HCT116 (cell line): ENCODE measurements at regions not wholly inside any gene's neighbourhood (a gene's known extent, or its start where the extent isn't known, plus 50 kb on each side); places are given as distances from the start of the nearest gene placed in this dataset.

ENCODE experiments used
- ATAC-seq: fragments of 200-7000 bp; cut with Tn5 transposase; 2 replicates; pipeline ENCODE4 v1.9.1; 2020; ENCODE audit warnings: mild to moderate bottlenecking, moderate library complexity
- BruUV-seq: library from RNA; stranded (reverse); fragments of 400-500 nt; replicated peaks from 2 replicates; lab custom pipeline; 2021; lab: Mats Ljungman, UMichigan
- CTCF ChIA-PET: fragments of 300-600 bp; sonication (Branson Sonifier 250); formaldehyde crosslinking; loops from one replicate; lab custom pipeline; 2021; ENCODE audit warnings: antibody characterized with exemption; lab: Charles Lee
- POLR2A ChIA-PET: fragments of 300-600, 350-600 bp; sonication (Branson Sonifier 250); formaldehyde crosslinking; loops from one replicate; lab custom pipeline; 2021; ENCODE audit warnings: antibody characterized with exemption; lab: Charles Lee
- RAD21 ChIA-PET, 2 experiments: fragments of 300-600 bp; sonication (Branson Sonifier 250); formaldehyde crosslinking; loops; one replicate each; lab custom pipeline; 2023; ENCODE audit warnings: low total read pairs in 2 of 2; ENCODE audit not compliant: uncharacterized antibody in 2 of 2, unreplicated experiment in 2 of 2, low non-redundant PET in 1 of 2; lab: Charles Lee
- DNase-seq: peaks from one replicate; pipeline ENCODE4 v3.0.0-alpha.2; 2010; ENCODE audit warnings: low read depth, low spot score
- H2AFZ ChIP-seq: fragments of 200-600 bp; shearing (Covaris generic), sonication (generic); 2 replicates; pipeline ENCODE4 v1.6.1; 2017; ENCODE audit warnings: low read depth, mixed run types, mixed read lengths, antibody characterized with exemption, low read length; ENCODE audit not compliant: poor library complexity, severe bottlenecking
- H3K27ac ChIP-seq: 2 replicates; pipeline ENCODE4 v1.5.1; 2012; ENCODE audit warnings: low read depth, low read length
- H3K27me3 ChIP-seq: fragments of 200-600 bp; sonication (generic); 2 replicates; pipeline ENCODE4 v1.6.1; 2016; ENCODE audit warnings: mixed run types, low read length, mixed read lengths; ENCODE audit not compliant: insufficient read depth
- H3K36me3 ChIP-seq, 2 experiments: fragments of 200-500 bp in 1 of 2; fragments of 200-600 bp in 1 of 2; sonication (Bioruptor generic) in 1 of 2; sonication (generic) in 1 of 2; 2 replicates each; pipeline versions ENCODE4 v1.5.1 to v1.6.1; 2014 to 2016; ENCODE audit warnings: low read length in 2 of 2, inconsistent platforms in 1 of 2, mixed read lengths in 1 of 2, mixed run types in 1 of 2; ENCODE audit not compliant: insufficient read depth in 2 of 2, control insufficient read depth in 1 of 2
- H3K4me1 ChIP-seq, 2 experiments: fragments of 200-600 bp in 1 of 2; sonication (generic) in 1 of 2; 2 replicates each; pipeline versions ENCODE4 v1.5.1 to v1.6.1; 2012 to 2017; ENCODE audit warnings: low read length in 2 of 2, inconsistent platforms in 1 of 2, mild to moderate bottlenecking in 1 of 2, mixed read lengths in 1 of 2, mixed run types in 1 of 2, moderate library complexity in 1 of 2; ENCODE audit not compliant: insufficient read depth in 2 of 2, control insufficient read depth in 1 of 2
- H3K4me2 ChIP-seq: fragments of 200-600 bp; sonication (generic); 2 replicates; pipeline ENCODE4 v1.6.1; 2017; ENCODE audit warnings: mixed run types, low read length, mixed read lengths
- H3K4me3 ChIP-seq, 2 experiments: fragments of 200-600 bp in 1 of 2; sonication (generic) in 1 of 2; replicated peaks in 1 of 2; 2 replicates each; pipeline ENCODE4 v1.5.1; 2011 to 2016; ENCODE audit warnings: low read length in 2 of 2, control low read depth in 1 of 2, low read depth in 1 of 2, mild to moderate bottlenecking in 1 of 2, mixed read lengths in 1 of 2, mixed run types in 1 of 2
- H3K79me2 ChIP-seq: fragments of 200-600 bp; sonication (generic); 2 replicates; pipeline ENCODE4 v1.6.1; 2017; ENCODE audit warnings: mild to moderate bottlenecking, mixed run types, low read length, moderate library complexity, mixed read lengths; ENCODE audit not compliant: insufficient read depth
- H3K9ac ChIP-seq: fragments of 200-600 bp; sonication (generic); 2 replicates; pipeline ENCODE4 v1.6.1; 2016; ENCODE audit warnings: low read length, mixed read lengths
- H3K9me2 ChIP-seq: fragments of 200-600 bp; sonication (generic), shearing (Covaris generic); 2 replicates; pipeline ENCODE4 v1.6.1; 2017; ENCODE audit warnings: mixed run types, mild to moderate bottlenecking, moderate library complexity; ENCODE audit not compliant: insufficient read depth
- H3K9me3 ChIP-seq, 2 experiments: fragments of 200-500 bp in 1 of 2; fragments of 200-600 bp in 1 of 2; sonication (Bioruptor generic) in 1 of 2; sonication (generic) in 1 of 2; 2 replicates each; pipeline ENCODE4 v1.6.1; 2014 to 2017; ENCODE audit warnings: low read length in 2 of 2, mixed read lengths in 2 of 2, inconsistent platforms in 1 of 2, low read depth in 1 of 2, mild to moderate bottlenecking in 1 of 2, mixed run types in 1 of 2, moderate library complexity in 1 of 2; ENCODE audit not compliant: control insufficient read depth in 1 of 2, insufficient read depth in 1 of 2
- H4K20me1 ChIP-seq: fragments of 200-600 bp; sonication (generic), shearing (Covaris generic); 2 replicates; pipeline ENCODE4 v1.6.1; 2017; ENCODE audit warnings: mixed run types, mild to moderate bottlenecking, moderate library complexity; ENCODE audit not compliant: insufficient read depth
- EGR1 ChIP-seq: IDR thresholded peaks from 2 replicates; pipeline ENCODE4 v1.6.1; 2012; ENCODE audit warnings: low read depth
- ELF1 ChIP-seq: IDR thresholded peaks from 2 replicates; pipeline ENCODE4 v1.6.1; 2012; ENCODE audit warnings: low read depth, borderline replicate concordance
- EZH2 ChIP-seq: fragments of 200-600 bp; sonication (generic); IDR thresholded peaks from 2 replicates; pipeline ENCODE4 v1.6.1; 2017; ENCODE audit warnings: antibody characterized with exemption, mixed run types
- EZH2phosphoT487 ChIP-seq: fragments of 200-600 bp; IDR thresholded peaks from 2 replicates; pipeline ENCODE4 v1.6.1; 2018; ENCODE audit warnings: antibody characterized with exemption, borderline replicate concordance
- FOSL1 ChIP-seq: IDR thresholded peaks from 2 replicates; pipeline ENCODE4 v1.6.1; 2012; ENCODE audit warnings: low read depth
- JUND ChIP-seq: IDR thresholded peaks from 2 replicates; pipeline ENCODE4 v1.6.1; 2012
- SIN3A ChIP-seq: IDR thresholded peaks from 2 replicates; pipeline ENCODE4 v1.6.1; 2012; ENCODE audit warnings: low read depth
- SP1 ChIP-seq: IDR thresholded peaks from 2 replicates; pipeline ENCODE4 v1.6.1; 2012; ENCODE audit warnings: low read depth
- TCF7L2 ChIP-seq: IDR thresholded peaks from 2 replicates; pipeline ENCODE4 v1.7.0; 2011; ENCODE audit warnings: borderline replicate concordance, inconsistent platforms; ENCODE audit not compliant: insufficient read depth, insufficient read length; ENCODE audit errors: extremely low read depth
- YY1 ChIP-seq: IDR thresholded peaks from 2 replicates; pipeline ENCODE4 v1.6.1; 2011; ENCODE audit warnings: low read length, low read depth, moderate library complexity, mild to moderate bottlenecking; ENCODE audit not compliant: insufficient replicate concordance; ENCODE audit errors: extremely low read depth
- ZFX ChIP-seq: fragments of 450-650 bp; IDR thresholded peaks from 2 replicates; pipeline ENCODE4 v1.6.1; 2017
- ZNF274 ChIP-seq: fragments of 200-500 bp; sonication (Bioruptor generic); IDR thresholded peaks from 2 replicates; pipeline ENCODE4 v1.6.1; 2014; ENCODE audit warnings: mild to moderate bottlenecking, low read depth, low read length, inconsistent platforms
- intact Hi-C: fragments of 100-400 bp; cut with micrococcal nuclease; formaldehyde crosslinking; loops from 2 replicates; pipeline ENCODE4 v1.10.0; 2022
- TF ChIP-seq, protein P1 (sequence below): IDR thresholded peaks from 2 replicates; pipeline ENCODE4 v1.6.1; 2012; ENCODE audit warnings: low read depth
- TF ChIP-seq, protein P2 (sequence below), 3 experiments: fragments of 200-600 bp in 1 of 3; sonication (generic) in 1 of 3; IDR thresholded peaks in 2 of 3; conservative IDR thresholded peaks in 1 of 3; 2 replicates each; pipeline ENCODE4 v1.5.1; 2012 to 2017; ENCODE audit warnings: low read depth in 2 of 3, low read length in 2 of 3, antibody characterized with exemption in 1 of 3, borderline replicate concordance in 1 of 3, control low read depth in 1 of 3, mild to moderate bottlenecking in 1 of 3, mixed read lengths in 1 of 3, mixed run types in 1 of 3, moderate library complexity in 1 of 3; ENCODE audit not compliant: insufficient read depth in 1 of 3
- TF ChIP-seq, protein P3 (sequence below): IDR thresholded peaks from 2 replicates; pipeline ENCODE4 v1.6.1; 2012

DNA sequence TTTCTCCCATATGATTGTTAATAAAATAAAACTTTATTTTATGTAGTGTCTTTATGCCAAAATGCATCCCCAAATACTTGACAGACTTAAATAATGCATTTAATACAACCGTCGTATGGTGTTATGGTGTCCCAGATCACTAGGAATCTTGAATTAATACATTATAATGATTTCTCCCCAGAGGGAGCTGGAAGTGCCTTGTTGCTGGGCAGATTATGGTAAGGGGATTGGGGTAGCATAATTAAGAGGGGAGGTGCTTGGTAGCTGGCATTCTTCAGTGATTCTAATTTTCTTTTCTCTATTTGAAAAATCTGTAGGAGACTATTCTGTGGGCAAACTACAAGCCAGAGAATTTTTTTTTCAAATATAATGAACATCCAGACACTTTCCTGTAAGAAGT is 1043.7 kb downstream of the ADGRL2 start (continued):
- TF ChIP-seq EZH2phosphoT487 = no peak

DNA sequence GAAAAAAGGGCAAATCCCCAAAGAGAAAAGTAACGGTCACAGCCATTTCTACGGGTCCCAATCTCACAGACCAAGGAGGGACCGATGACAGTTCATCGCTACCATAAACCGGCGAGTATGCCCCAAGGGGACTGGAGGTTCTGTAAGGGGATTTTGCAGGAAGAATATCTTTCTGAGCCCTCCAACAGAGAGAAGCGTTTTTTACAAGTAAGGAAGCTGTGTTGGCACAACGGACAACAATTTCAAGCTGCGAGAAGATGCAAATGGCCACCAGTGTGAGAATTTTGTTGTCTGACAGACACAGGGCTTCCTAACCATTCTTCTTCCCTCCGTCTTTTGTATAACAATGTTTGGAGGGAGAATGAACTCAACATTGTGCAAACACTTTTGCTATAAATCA is 1043.1 kb downstream of the ADGRL2 start:
- Histone ChIP-seq H3K27ac (no peak overlapping the region), H3K9me3 (peaks cover 0 to 3% of the 10 kb centered on the region in 2 experiments; a peak in 1 of 4 replicates), H3K4me3 (no peak overlapping the region), H2AFZ (no peak overlapping the region), H3K36me3 (no peaks in the 10 kb centered on the region), H3K79me2 (no peaks in the 10 kb centered on the region), H3K27me3 (no peaks in the 10 kb centered on the region), H3K4me2 (no peak overlapping the region), H3K9ac (no peak overlapping the region), H4K20me1 (no peaks in the 10 kb centered on the region), H3K9me2 (no peaks in the 10 kb centered on the region), H3K4me1 (no peaks in the 10 kb centered on the region)
- no TSS peak for BruUV-seq
- CTCF ChIA-PET = no interaction called here
- no peak for ATAC-seq
- intact Hi-C loops = no loop called here
- POLR2A ChIA-PET = no interaction called here
- TF ChIP-seq YY1 = no peak
- no peak for TF ChIP-seq FOSL1
- no peak for TF ChIP-seq SP1
- no peak for TF ChIP-seq ZNF274
- RAD21 ChIA-PET = no interaction called here
- no peak for DNase-seq

DNA sequence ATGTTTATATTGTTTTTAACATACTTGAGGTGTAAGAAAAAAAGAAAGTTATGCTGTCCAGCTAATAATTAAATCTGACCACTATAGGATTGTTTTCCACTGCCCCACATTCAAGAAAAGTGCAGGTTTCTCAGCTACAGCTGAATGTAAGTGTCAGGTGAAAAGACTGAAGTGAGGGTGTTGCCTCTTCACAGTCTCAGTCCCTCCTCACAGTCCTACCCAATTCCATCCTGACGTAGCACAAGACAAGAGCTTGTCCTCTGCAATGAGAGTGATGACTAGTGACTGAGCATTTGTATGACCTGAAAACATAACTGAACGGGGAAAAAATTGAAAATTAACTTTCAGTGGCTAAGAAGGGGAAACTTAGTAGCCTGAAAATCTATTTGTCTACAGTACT is 1039.5 kb downstream of the ADGRL2 start:
- Histone ChIP-seq H3K36me3 (no peaks in the 10 kb centered on the region), H3K27me3 (no peaks in the 10 kb centered on the region), H2AFZ (no peak overlapping the region), H3K9ac (no peak overlapping the region), H3K79me2 (no peaks in the 10 kb centered on the region), H4K20me1 (no peaks in the 10 kb centered on the region), H3K27ac (no peak overlapping the region), H3K9me3 (peaks cover 0 to 3% of the 10 kb centered on the region in 2 experiments; a peak in 1 of 4 replicates), H3K4me2 (no peak overlapping the region), H3K9me2 (no peaks in the 10 kb centered on the region), H3K4me1 (no peaks in the 10 kb centered on the region), H3K4me3 (no peak overlapping the region)
- DNase-seq (no peak), ATAC-seq (no peak)
- BruUV-seq = no TSS peak
- ChIA-PET RAD21 (no interaction called here), POLR2A (no interaction called here), CTCF (no interaction called here)
- intact Hi-C loops = no loop called here
- no peak for TF ChIP-seq ZFX
- TF ChIP-seq, protein P1, sequence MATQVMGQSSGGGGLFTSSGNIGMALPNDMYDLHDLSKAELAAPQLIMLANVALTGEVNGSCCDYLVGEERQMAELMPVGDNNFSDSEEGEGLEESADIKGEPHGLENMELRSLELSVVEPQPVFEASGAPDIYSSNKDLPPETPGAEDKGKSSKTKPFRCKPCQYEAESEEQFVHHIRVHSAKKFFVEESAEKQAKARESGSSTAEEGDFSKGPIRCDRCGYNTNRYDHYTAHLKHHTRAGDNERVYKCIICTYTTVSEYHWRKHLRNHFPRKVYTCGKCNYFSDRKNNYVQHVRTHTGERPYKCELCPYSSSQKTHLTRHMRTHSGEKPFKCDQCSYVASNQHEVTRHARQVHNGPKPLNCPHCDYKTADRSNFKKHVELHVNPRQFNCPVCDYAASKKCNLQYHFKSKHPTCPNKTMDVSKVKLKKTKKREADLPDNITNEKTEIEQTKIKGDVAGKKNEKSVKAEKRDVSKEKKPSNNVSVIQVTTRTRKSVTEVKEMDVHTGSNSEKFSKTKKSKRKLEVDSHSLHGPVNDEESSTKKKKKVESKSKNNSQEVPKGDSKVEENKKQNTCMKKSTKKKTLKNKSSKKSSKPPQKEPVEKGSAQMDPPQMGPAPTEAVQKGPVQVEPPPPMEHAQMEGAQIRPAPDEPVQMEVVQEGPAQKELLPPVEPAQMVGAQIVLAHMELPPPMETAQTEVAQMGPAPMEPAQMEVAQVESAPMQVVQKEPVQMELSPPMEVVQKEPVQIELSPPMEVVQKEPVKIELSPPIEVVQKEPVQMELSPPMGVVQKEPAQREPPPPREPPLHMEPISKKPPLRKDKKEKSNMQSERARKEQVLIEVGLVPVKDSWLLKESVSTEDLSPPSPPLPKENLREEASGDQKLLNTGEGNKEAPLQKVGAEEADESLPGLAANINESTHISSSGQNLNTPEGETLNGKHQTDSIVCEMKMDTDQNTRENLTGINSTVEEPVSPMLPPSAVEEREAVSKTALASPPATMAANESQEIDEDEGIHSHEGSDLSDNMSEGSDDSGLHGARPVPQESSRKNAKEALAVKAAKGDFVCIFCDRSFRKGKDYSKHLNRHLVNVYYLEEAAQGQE = no peak
- TF ChIP-seq TCF7L2 = no peak
- TF ChIP-seq, protein P2, sequence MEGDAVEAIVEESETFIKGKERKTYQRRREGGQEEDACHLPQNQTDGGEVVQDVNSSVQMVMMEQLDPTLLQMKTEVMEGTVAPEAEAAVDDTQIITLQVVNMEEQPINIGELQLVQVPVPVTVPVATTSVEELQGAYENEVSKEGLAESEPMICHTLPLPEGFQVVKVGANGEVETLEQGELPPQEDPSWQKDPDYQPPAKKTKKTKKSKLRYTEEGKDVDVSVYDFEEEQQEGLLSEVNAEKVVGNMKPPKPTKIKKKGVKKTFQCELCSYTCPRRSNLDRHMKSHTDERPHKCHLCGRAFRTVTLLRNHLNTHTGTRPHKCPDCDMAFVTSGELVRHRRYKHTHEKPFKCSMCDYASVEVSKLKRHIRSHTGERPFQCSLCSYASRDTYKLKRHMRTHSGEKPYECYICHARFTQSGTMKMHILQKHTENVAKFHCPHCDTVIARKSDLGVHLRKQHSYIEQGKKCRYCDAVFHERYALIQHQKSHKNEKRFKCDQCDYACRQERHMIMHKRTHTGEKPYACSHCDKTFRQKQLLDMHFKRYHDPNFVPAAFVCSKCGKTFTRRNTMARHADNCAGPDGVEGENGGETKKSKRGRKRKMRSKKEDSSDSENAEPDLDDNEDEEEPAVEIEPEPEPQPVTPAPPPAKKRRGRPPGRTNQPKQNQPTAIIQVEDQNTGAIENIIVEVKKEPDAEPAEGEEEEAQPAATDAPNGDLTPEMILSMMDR (IDR thresholded peaks at IDR 0.05 in 2 of 3, conservative IDR thresholded peaks at IDR 0.05 in 1 of 3; ENCODE audit: borderline replicate concordance in 1 of 3, insufficient read depth in 1 of 3, low read depth in 2 of 3, low read length in 2 of 3) = no peak
- no peak for TF ChIP-seq EZH2phosphoT487
- no peak for TF ChIP-seq EZH2
- no peak for TF ChIP-seq SIN3A
- TF ChIP-seq FOSL1 = no peak
- TF ChIP-seq ELF1 = no peak
- no peak for TF ChIP-seq EGR1
- TF ChIP-seq, protein P3, sequence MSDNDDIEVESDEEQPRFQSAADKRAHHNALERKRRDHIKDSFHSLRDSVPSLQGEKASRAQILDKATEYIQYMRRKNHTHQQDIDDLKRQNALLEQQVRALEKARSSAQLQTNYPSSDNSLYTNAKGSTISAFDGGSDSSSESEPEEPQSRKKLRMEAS = no peak
- no peak for TF ChIP-seq JUND
